ENCODE measurements at regions not wholly inside any gene's neighbourhood (a gene's known extent, or its start where the extent isn't known, plus 50 kb on each side); places are given as distances from the start of the nearest gene placed in this dataset.
"Not testable (repeated sequence)": the region's sequence is repeated elsewhere in the genome, so short reads cannot be mapped to it uniquely, and the experiment has no call there.

DNA sequence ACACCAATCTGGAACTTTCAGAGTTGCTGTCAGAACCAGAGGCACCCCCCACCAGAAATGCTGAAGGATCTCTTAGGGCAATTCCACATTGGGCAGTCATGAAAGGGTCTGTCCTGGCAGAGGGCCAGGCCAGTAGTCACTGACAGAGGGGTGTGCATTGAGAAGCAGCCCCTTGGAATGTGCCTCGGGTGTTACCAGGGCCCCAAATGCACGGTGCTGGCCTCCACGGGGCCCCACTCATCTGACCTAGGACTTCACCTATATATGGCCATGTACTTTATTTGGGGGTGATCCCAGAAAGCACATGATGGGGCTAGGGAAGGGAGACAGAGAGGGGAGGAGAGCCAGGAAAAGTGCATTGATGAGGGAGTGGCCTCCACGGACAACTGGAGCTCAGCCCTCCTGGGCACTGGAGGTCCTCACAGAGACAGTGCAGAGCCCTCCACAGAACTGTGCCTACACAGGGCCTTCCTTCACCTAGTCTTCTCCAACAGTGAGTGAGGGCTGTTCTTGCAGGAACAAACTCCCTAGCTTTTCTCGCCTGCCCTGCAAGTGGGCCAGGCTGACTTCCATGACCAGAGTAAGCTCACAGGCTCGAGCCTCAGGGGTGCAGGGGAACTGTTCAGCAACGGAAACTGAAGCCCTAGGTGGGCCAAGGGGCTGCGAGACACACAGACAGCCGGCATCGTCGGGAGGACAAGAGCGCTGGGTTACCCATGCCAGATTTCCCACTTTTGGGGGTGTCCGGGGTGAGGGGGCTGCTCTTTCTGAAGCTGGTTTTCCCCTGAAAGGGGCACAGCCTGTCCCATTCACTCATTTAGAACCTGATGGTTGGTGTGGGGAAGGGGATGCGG, 136.2 kb downstream of the HMX1 start:
- DNase-seq (ENCODE audit: low read depth), result no peak

DNA sequence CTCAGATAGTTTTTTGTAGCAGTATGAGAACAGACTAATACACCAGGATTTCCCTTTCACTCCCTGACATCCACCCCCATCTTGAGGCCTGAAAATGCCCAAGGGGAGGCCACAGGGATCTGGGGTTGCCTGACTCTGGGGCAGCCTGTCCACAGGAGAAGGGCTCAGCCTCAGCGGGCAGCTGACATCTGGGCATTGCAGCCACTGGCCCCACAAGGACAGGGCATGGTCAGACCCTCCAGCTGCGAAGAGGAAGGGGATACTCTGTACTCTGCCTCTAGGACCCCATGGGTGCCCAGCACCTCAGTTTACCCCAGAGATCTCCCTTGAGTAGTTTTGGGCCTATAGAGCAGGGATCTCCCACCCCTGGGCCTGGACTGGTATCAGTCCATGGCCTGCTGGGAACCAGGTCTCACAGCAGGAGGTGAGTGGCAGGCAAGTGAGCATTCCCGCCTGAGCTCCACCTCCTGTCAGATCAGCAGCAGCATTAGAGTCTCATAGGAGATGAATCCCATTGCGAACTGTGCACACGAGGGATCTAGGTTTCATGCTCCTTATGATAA, 138.9 kb downstream of the HMX1 start:
- DNase-seq (ENCODE audit: low read depth), result no peak

DNA sequence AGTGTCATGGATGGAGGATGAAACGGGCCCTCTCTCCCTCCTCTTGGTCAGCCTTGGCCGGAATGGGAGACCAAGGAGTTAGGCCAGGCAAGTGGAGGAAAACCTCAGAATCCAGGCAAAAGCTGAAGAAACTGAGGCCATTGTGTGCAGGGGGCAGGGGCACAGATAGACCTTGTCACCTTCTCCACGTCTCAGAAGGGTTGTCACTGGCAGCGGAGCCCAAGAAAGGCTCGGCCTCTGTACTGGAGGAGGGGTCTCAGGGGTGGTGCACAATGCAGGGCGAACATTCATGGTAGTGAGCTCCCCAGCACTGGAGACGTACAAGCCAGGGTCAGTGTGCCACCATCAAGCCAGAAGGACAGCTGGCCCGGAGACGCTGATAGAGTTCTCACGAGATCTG, 139.5 kb downstream of the CPZ start:
- no peak for DNase-seq (ENCODE audit: low read depth)

GRCh38 chr4:8731364-8731763, 138.8 kb downstream of the CPZ start:
- no peak for DNase-seq (ENCODE audit: low read depth)

- no peak for DNase-seq (ENCODE audit: low read depth)
Measured at GRCh38 chr4:8730681-8731080, 138.1 kb downstream of the CPZ start.

- no peak for DNase-seq (ENCODE audit: low read depth)
Measured at GRCh38 chr4:8730159-8730558, 137.6 kb downstream of the CPZ start.

- no peak for DNase-seq (ENCODE audit: low read depth)
Measured at GRCh38 chr4:8729408-8730149, 137.0 kb downstream of the CPZ start.

GRCh38 chr4:8728536-8729407, 136.2 kb downstream of the CPZ start:
- DNase-seq (ENCODE audit: low read depth), result no peak

DNA sequence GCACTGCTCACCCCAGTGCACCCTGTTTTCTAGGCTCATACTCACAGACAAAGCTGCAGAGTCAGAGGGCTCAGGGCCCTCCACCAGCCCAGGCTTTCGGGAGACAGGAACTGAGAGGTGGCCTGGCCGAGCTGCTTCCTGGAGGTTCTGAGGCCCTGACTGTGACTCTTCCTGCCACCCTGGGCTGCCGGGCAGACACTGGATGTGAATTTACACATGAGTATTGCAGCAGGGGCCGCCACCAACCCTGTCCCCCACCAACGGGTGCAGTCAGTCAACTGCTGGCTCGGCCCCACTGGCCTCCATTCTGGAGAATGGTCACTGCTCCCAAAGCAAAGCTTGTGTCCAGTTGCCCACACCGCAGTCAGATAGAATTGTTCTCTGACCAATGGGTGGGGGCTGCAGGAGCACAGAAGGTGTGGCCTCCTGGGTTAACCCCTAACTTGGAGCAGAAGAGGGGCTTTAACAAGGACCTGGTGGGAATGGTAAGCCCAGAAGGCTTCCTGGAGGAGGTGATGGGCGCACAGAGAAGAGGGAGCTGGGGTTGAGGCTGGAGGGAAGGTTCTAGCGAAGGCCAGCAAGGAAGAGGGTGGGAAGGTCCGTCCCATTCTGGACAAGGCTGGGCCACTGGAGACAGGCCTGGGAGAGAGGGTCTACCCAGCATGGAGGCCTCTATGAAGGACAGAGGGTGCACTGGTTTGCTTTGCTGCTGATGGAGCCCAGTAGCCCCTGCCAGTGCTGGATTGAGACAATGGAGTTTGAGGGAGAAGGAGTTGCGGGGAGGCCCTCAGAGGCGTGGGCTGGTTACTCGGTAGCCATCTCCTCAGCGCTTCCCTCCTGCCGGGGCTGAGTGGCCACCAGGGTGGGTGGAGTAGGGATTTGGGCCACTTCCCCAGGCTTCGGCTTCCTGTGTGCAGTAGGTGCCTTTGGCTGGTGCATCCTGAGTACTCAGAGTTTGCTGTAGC, 135.3 kb downstream of the CPZ start:
- DNase-seq (ENCODE audit: low read depth), result no peak

GRCh38 chr4:8727131-8727530, 134.6 kb downstream of the CPZ start:
- DNase-seq (ENCODE audit: low read depth), result no peak

DNA sequence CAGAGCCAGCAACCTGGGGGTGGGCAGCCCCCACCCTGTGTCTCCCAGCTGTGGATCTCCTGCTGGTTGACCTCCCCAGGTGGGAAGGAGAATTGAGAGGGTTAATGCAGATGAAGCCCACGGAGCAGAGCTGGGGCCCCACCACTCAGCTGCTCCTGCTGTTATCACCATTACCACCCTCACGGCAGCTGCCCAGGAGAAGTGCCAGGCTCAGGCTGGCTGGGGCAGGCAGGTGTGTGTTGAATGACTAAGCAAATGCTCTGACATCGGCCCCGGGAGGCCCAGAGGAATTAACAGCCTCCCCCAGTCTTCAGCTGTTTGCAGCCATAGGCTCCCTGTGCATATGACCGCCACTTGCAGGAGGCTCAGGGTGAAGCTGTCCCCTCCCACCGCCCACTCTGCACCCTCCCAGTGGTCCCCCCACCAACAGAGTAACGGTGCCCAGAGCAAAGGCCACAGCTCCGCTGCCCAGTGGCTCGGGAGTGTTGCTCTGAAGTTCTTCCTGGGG, 133.8 kb downstream of the CPZ start:
- DNase-seq (ENCODE audit: low read depth), result no peak

- no peak for DNase-seq (ENCODE audit: low read depth)
Measured at GRCh38 chr4:8725845-8726244, 133.3 kb downstream of the CPZ start.

GRCh38 chr4:8725071-8725841, 132.7 kb downstream of the CPZ start:
- no peak for DNase-seq (ENCODE audit: low read depth)

DNA sequence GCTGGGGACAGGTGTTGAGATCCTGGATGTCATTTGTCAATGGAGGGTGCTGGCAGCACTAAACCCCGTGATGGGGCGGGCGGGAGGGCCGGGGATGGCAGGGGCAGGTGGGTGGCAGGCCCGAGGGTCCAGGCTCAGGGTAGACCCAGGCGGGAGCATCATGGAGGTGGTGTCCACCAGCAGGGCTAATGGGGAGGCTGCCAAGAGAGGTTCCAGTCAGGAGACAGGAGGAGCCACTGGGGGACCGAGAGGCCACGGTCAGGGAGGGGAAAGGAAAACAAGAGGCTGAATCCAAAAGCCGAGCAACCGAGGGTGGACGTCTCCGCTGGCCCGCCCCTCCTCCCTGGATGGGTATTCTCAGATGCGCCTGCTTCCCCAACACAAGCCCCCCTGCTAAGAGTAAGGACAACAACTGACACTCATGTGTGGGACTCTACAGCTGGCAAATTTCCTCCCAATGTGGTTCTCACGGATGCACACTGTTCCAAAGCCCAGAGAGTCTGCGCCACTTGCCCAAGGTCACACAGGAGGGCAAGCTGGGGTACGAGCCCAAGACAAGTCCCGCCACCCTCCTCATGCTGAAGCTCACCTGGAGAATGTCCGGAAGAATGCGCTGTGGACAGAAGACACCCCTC, 132.0 kb downstream of the CPZ start:
- DNase-seq (ENCODE audit: low read depth), result no peak

DNA sequence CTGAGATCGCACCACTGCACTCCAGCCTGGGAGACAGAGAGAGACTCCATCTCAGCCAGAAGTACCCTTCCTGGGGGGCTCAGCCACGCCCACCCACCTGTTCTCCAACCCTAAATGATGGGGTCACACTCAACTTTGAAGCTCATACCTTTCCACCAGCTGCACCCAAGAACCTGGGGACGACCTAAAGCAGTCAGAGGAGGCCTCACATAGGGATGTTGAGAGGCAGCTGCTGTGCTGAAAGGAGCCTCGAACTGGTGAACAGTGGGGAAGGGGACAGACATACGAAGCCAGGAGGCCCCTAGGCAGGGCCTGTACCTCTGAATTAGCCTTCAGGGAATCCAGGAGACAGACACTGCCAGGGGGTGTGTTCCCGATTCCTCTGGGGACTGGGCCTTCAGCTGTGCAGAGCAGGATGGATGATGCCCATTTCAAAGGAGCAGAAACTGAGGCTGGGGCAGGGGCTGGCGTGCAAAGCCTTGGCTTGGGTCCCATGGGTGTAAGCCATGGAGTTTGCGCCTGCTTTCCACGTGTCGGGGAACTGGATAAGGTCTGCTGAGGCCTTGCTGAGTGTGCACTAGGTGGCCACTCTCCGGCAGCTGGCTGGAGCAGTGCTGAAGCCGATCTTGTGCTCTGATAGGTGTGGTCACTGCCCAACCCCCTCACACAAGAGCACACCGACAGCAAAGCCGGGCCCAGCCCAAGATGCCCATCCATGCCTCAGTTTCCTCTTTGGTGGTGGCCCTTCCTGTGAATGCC, 130.8 kb downstream of the CPZ start:
- DNase-seq (ENCODE audit: low read depth), result no peak

- DNase-seq (ENCODE audit: low read depth), result no peak
Measured at GRCh38 chr4:8722556-8722955, 130.0 kb downstream of the CPZ start.

DNA sequence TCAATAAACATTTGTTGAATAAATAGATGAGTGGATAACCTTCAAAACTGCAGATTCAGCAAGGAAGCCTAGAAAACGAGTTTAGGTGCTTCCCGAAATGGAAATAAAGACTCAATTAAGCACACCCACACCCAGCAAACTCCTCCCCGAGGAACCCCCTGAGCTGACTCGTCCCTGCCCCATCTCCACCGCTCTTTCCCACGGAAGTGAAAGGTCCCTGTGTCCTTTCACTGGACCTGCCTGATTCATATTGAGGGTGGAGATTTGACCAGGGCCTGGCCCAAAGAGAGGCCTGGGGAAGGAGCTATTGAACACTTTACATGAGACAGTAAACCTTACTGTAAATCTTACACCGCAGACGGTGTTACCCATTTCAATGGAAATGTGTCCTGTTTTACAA, 129.1 kb downstream of the CPZ start:
- no peak for DNase-seq (ENCODE audit: low read depth)

- no peak for DNase-seq (ENCODE audit: low read depth)
Measured at GRCh38 chr4:8719421-8719820, 126.9 kb downstream of the CPZ start.

DNA sequence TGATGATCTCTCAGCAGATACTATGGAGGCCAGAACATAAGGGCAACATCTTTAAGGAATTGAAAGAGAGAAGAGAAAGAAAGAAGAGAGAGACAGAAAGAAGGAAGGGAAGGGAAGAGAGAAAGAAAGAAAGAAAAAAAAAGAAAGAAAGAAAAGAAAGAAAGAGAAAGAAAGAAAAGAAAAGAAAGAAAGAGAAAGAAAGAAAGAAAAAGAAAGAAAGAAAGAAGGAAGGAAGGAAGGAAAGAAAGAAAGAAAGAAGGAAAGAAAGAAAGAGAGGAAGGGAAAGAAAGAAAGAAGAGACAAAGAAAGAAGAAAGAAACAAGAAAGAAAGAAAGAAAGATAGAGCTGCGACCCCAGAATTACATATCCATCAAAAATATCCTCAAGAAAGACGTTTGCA, 124.9 kb downstream of the CPZ start:
- DNase-seq (ENCODE audit: low read depth), result not testable (repeated sequence)

Data from HS-5 (cell line).